Esophagus muscularis mucosa (tissue), 3 donors: ENCODE measurements at regions not wholly inside any gene's neighbourhood (a gene's known extent, or its start where the extent isn't known, plus 50 kb on each side); places are given as distances from the start of the nearest gene placed in this dataset.

ENCODE experiments used
- CTCF ChIP-seq, 3 experiments: fragments of 200-600 bp in 2 of 3; fragments of 450-650 bp in 1 of 3; sonication (generic) in 2 of 3; IDR thresholded peaks; one replicate each; pipeline ENCODE4 v1.5.1; 2017 to 2019; ENCODE audit warnings: antibody characterized with exemption in 3 of 3, mild to moderate bottlenecking in 2 of 3, moderate library complexity in 1 of 3
- POLR2A ChIP-seq: fragments of 450-650 bp; IDR thresholded peaks from one replicate; pipeline ENCODE4 v1.6.1; 2017; ENCODE audit warnings: antibody characterized with exemption, moderate library complexity, mild to moderate bottlenecking, low read depth

GRCh38 chr2:215702116-215702902 is 266.4 kb upstream of the FN1 start:
- no peak for TF ChIP-seq POLR2A
- no peak for TF ChIP-seq CTCF (IDR thresholded peaks at IDR 0.05)
